ENCODE measurements at regions not wholly inside any gene's neighbourhood (a gene's known extent, or its start where the extent isn't known, plus 50 kb on each side); places are given as distances from the start of the nearest gene placed in this dataset.

DNA sequence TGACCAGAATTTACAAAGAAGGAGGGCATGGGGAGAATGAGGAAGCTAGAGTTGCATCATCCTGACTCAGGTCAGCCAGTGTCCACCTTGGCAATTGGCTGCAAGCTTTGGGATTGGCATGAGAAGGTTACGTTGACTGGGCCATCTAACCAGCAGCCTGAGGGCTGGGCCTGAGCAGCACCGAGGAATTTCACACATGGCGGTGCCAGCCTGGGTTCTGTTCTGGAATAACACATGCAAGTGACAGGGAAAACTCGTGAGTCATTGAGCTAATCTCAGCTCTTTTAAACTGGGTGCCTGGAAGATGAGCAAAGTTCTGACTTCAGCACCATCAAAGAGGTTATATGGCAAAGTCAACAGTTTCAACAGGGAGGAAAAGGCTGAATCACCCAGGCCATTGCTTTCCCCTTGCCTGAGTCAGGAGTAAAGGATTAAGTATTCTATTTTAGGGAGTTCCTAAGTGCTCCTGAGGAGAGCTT lies 543.2 kb upstream of the TBX3 start:
- POLR2A ChIA-PET: no interaction called here
- Histone ChIP-seq H3K9me3 (no peaks in the 10 kb centered on the region), H3K27ac (ENCODE audit: low read length) (no peak overlapping the region), H3K27me3 (replicated peaks in 1 of 2; ENCODE audit: control insufficient read depth in 2 of 2, extremely low read depth in 1 of 2, insufficient read depth in 2 of 2, low read length in 1 of 2) (no peaks in the 10 kb centered on the region), H3K36me3 (ENCODE audit: control insufficient read depth in 2 of 2, extremely low read depth in 1 of 2, insufficient read depth in 1 of 2, low read length in 1 of 2) (no peaks in the 10 kb centered on the region), H3K4me3 (ENCODE audit: control insufficient read depth in 1 of 2, extremely low read depth in 1 of 2, low read length in 1 of 2) (no peak overlapping the region), H3K4me1 (ENCODE audit: control insufficient read depth in 1 of 2, extremely low read depth in 1 of 2, insufficient read depth in 2 of 2, low read length in 2 of 2) (no peaks in the 10 kb centered on the region)
- H3K27me3 Mint-ChIP-seq: no peaks in the 10 kb centered on the region
- ATAC-seq (replicated peaks in 1 of 4) (no peak), DNase-seq (no peak)
- no peaks in the 10 kb centered on the region for H3K36me3 Mint-ChIP-seq
- no peak overlapping the region for H3K27ac Mint-ChIP-seq
- H3K4me3 Mint-ChIP-seq: no peak overlapping the region
- WGBS (ENCODE audit: insufficient coverage): 74% methylated on average over 4 of the region's 4 CpGs
- peaks cover 0 to 4% (median 0%) of the 10 kb centered on the region in 3 donors for H3K9me3 Mint-ChIP-seq
- CTCF ChIA-PET: no interaction called here
- H3K4me1 Mint-ChIP-seq: no peaks in the 10 kb centered on the region

DNA sequence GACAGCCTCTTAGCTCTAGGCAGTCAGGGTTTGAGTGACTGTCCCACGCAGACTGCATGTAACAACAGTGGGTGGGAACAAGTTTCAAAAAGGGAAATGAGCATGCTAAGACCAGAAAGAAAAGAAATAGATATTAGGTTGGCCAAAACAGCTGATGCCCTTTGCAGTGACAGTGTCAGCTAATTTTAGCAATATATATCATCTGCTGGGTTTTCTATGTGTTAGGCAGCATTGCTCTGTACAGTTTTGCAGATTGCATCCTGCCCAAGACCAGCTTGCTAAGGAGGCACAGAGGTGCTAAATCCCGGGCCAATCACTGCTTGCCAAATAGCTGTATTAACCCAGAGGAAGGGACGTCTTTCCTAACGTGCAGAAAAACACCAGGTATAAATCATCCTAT lies 541.9 kb upstream of the TBX3 start:
- H3K4me3 Mint-ChIP-seq: no peak overlapping the region
- Histone ChIP-seq H3K9me3 (no peaks in the 10 kb centered on the region), H3K4me3 (ENCODE audit: control insufficient read depth in 1 of 2, extremely low read depth in 1 of 2, low read length in 1 of 2) (no peak overlapping the region), H3K27me3 (replicated peaks in 1 of 2; ENCODE audit: control insufficient read depth in 2 of 2, extremely low read depth in 1 of 2, insufficient read depth in 2 of 2, low read length in 1 of 2) (no peaks in the 10 kb centered on the region), H3K36me3 (ENCODE audit: control insufficient read depth in 2 of 2, extremely low read depth in 1 of 2, insufficient read depth in 1 of 2, low read length in 1 of 2) (no peaks in the 10 kb centered on the region), H3K27ac (ENCODE audit: low read length) (no peak overlapping the region), H3K4me1 (ENCODE audit: control insufficient read depth in 1 of 2, extremely low read depth in 1 of 2, insufficient read depth in 2 of 2, low read length in 2 of 2) (no peaks in the 10 kb centered on the region)
- ATAC-seq (replicated peaks in 1 of 4) (no peak), DNase-seq (no peak)
- 70% methylated on average over 2 of the region's 4 CpGs for WGBS (ENCODE audit: insufficient coverage)
- CTCF ChIA-PET: no interaction called here
- no peaks in the 10 kb centered on the region for H3K4me1 Mint-ChIP-seq
- H3K27me3 Mint-ChIP-seq: no peaks in the 10 kb centered on the region
- no peaks in the 10 kb centered on the region for H3K36me3 Mint-ChIP-seq
- no peak overlapping the region for H3K27ac Mint-ChIP-seq
- H3K9me3 Mint-ChIP-seq: peaks cover 0 to 4% (median 0%) of the 10 kb centered on the region in 3 donors
- POLR2A ChIA-PET: no interaction called here

DNA sequence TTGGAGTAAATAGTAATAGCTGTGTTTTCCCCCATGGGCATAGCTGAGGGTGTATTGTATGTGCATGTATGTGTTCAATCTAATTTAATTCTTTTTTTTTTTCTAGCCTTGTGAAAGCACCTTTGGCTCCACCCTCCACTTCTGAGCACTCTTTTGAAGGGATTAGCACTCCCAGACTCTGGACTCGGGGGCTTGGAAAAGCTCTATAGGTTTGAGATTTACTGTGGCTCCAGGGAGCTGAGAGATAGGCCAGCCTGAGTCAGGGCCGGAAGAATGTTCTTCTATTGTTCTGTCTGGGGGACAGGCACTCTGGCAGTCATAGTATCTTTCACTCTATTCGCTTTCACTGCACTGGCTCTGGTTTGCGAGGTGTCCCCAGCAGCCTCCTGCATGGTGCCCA lies 540.0 kb upstream of the TBX3 start:
- no peak overlapping the region for H3K27ac Mint-ChIP-seq
- H3K27ac ChIP-seq (ENCODE audit: low read length): no peak overlapping the region
- H3K9me3 ChIP-seq: no peaks in the 10 kb centered on the region
- no peak overlapping the region for H3K4me3 Mint-ChIP-seq
- H3K27me3 Mint-ChIP-seq: no peaks in the 10 kb centered on the region
- DNase-seq: no peak
- H3K4me3 ChIP-seq (ENCODE audit: control insufficient read depth in 1 of 2, extremely low read depth in 1 of 2, low read length in 1 of 2): no peak overlapping the region
- no peaks in the 10 kb centered on the region for H3K36me3 Mint-ChIP-seq
- WGBS (ENCODE audit: insufficient coverage): 80% methylated on average over 1 of the region's 4 CpGs
- H3K4me1 Mint-ChIP-seq: no peaks in the 10 kb centered on the region
- ChIA-PET CTCF (interaction anchor here in 1 of 2 donors (0.9 kb wide), 1 partner anchor 88 kb away, joined by 3 read pairs; no protein-coding TSS in a partner anchor), POLR2A (no interaction called here)
- no peaks in the 10 kb centered on the region for H3K4me1 ChIP-seq (ENCODE audit: control insufficient read depth in 1 of 2, extremely low read depth in 1 of 2, insufficient read depth in 2 of 2, low read length in 2 of 2)
- ATAC-seq (replicated peaks in 1 of 4): no peak
- no peaks in the 10 kb centered on the region for H3K36me3 ChIP-seq (ENCODE audit: control insufficient read depth in 2 of 2, extremely low read depth in 1 of 2, insufficient read depth in 1 of 2, low read length in 1 of 2)
- H3K9me3 Mint-ChIP-seq: peaks cover 0 to 2% (median 0%) of the 10 kb centered on the region in 3 donors
- no peaks in the 10 kb centered on the region for H3K27me3 ChIP-seq (replicated peaks in 1 of 2; ENCODE audit: control insufficient read depth in 2 of 2, extremely low read depth in 1 of 2, insufficient read depth in 2 of 2, low read length in 1 of 2)

DNA sequence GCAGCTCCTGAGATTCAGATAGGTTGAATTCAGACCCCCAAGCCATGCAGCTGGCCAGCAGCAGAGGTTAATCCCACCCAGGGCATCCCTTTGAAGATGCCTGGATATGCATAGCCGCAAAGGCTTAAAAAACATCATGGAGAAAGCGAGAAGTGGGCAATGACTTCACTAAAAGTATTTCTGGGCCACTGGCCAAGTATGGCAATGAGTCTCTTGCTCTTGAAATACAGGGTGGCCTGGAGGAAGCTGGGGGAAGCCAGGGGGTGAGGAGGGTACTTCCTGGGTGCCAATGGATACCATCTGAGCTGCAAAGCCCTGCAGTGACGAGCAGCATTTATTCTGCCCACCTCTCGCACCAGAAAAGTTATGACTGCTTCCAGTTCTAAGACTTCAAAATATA lies 539.3 kb upstream of the TBX3 start:
- Histone ChIP-seq H3K36me3 (ENCODE audit: control insufficient read depth in 2 of 2, extremely low read depth in 1 of 2, insufficient read depth in 1 of 2, low read length in 1 of 2) (no peaks in the 10 kb centered on the region), H3K27ac (ENCODE audit: low read length) (no peak overlapping the region), H3K9me3 (no peaks in the 10 kb centered on the region), H3K27me3 (replicated peaks in 1 of 2; ENCODE audit: control insufficient read depth in 2 of 2, extremely low read depth in 1 of 2, insufficient read depth in 2 of 2, low read length in 1 of 2) (no peaks in the 10 kb centered on the region), H3K4me3 (ENCODE audit: control insufficient read depth in 1 of 2, extremely low read depth in 1 of 2, low read length in 1 of 2) (no peak overlapping the region), H3K4me1 (ENCODE audit: control insufficient read depth in 1 of 2, extremely low read depth in 1 of 2, insufficient read depth in 2 of 2, low read length in 2 of 2) (no peaks in the 10 kb centered on the region)
- no peaks in the 10 kb centered on the region for H3K27me3 Mint-ChIP-seq
- no peaks in the 10 kb centered on the region for H3K4me1 Mint-ChIP-seq
- no peak overlapping the region for H3K4me3 Mint-ChIP-seq
- 52% methylated on average over 2 of the region's 4 CpGs for WGBS (ENCODE audit: insufficient coverage)
- no peak for ATAC-seq (replicated peaks in 1 of 4)
- no peak overlapping the region for H3K27ac Mint-ChIP-seq
- no peaks in the 10 kb centered on the region for H3K36me3 Mint-ChIP-seq
- CTCF ChIA-PET: interaction anchor here in 1 of 2 donors (0.9 kb wide), 1 partner anchor 88 kb away, joined by 3 read pairs; no protein-coding TSS in a partner anchor
- H3K9me3 Mint-ChIP-seq: peaks cover 0 to 3% (median 3%) of the 10 kb centered on the region in 3 donors
- DNase-seq: no peak
- POLR2A ChIA-PET: no interaction called here

DNA sequence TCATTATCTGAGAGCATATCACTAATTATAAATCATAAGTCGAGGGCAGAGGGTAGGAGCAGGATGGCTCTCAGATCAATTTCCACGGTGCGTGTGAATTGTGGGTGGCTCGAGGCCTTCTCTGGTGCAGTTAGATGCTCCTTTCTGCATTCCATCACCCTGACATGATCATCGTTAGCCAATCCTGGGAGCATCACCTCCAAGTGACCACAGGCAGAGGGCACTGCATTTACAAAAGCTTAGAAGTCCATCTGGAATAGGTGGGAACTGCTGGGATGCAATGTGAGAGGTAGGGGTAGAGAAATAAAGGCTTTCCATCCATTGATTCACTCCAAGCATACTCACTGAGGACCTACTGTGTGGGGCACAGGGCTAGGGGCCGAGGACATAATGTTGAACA lies 538.2 kb upstream of the TBX3 start:
- ATAC-seq (replicated peaks in 1 of 4): no peak
- ChIA-PET CTCF (no interaction called here), POLR2A (no interaction called here)
- no peaks in the 10 kb centered on the region for H3K4me1 Mint-ChIP-seq
- Histone ChIP-seq H3K27ac (ENCODE audit: low read length) (no peak overlapping the region), H3K9me3 (no peaks in the 10 kb centered on the region), H3K36me3 (ENCODE audit: control insufficient read depth in 2 of 2, extremely low read depth in 1 of 2, insufficient read depth in 1 of 2, low read length in 1 of 2) (no peaks in the 10 kb centered on the region), H3K4me3 (ENCODE audit: control insufficient read depth in 1 of 2, extremely low read depth in 1 of 2, low read length in 1 of 2) (no peak overlapping the region), H3K27me3 (replicated peaks in 1 of 2; ENCODE audit: control insufficient read depth in 2 of 2, extremely low read depth in 1 of 2, insufficient read depth in 2 of 2, low read length in 1 of 2) (no peaks in the 10 kb centered on the region), H3K4me1 (ENCODE audit: control insufficient read depth in 1 of 2, extremely low read depth in 1 of 2, insufficient read depth in 2 of 2, low read length in 2 of 2) (no peaks in the 10 kb centered on the region)
- H3K27ac Mint-ChIP-seq: no peak overlapping the region
- peaks cover 0 to 6% (median 5%) of the 10 kb centered on the region in 3 donors for H3K9me3 Mint-ChIP-seq
- H3K27me3 Mint-ChIP-seq: no peaks in the 10 kb centered on the region
- H3K4me3 Mint-ChIP-seq: no peak overlapping the region
- WGBS (ENCODE audit: insufficient coverage): 33% methylated on average over 1 of the region's 6 CpGs
- no peaks in the 10 kb centered on the region for H3K36me3 Mint-ChIP-seq
- no peak for DNase-seq

DNA sequence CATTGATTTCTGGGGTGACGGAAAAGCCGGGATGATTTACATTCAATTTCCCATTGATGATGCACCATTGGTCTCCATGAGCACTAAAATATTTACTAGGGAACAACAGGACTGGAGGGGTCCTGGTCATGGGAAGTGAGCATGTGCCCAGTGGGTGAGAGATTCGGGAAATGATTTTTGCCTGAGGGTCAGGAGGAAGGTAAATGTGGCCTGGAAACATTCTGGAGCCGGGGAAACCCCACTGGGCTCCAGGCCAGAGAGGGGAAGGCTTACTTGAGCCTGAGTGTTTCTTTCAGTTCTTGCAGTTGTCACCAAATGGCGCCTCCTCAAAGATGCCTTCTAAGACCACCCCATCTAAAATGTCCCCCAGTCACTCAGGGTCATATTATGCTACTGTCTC lies 532.3 kb upstream of the TBX3 start:
- ChIA-PET POLR2A (no interaction called here), CTCF (no interaction called here)
- ATAC-seq (replicated peaks in 1 of 4) (no peak), DNase-seq (no peak)
- Histone ChIP-seq H3K4me3 (ENCODE audit: control insufficient read depth in 1 of 2, extremely low read depth in 1 of 2, low read length in 1 of 2) (no peak overlapping the region), H3K4me1 (ENCODE audit: control insufficient read depth in 1 of 2, extremely low read depth in 1 of 2, insufficient read depth in 2 of 2, low read length in 2 of 2) (no peaks in the 10 kb centered on the region), H3K27me3 (replicated peaks in 1 of 2; ENCODE audit: control insufficient read depth in 2 of 2, extremely low read depth in 1 of 2, insufficient read depth in 2 of 2, low read length in 1 of 2) (no peaks in the 10 kb centered on the region), H3K27ac (ENCODE audit: low read length) (no peak overlapping the region), H3K36me3 (ENCODE audit: control insufficient read depth in 2 of 2, extremely low read depth in 1 of 2, insufficient read depth in 1 of 2, low read length in 1 of 2) (no peaks in the 10 kb centered on the region), H3K9me3 (no peaks in the 10 kb centered on the region)
- Mint-ChIP-seq H3K9me3 (peaks cover 5 to 12% (median 10%) of the 10 kb centered on the region in 3 donors), H3K4me1 (no peaks in the 10 kb centered on the region), H3K27ac (no peak overlapping the region), H3K27me3 (peaks cover 0 to 3% of the 10 kb centered on the region in 2 donors), H3K4me3 (no peak overlapping the region), H3K36me3 (no peaks in the 10 kb centered on the region)
- 80% methylated on average over 3 of the region's 5 CpGs for WGBS (ENCODE audit: insufficient coverage)

DNA sequence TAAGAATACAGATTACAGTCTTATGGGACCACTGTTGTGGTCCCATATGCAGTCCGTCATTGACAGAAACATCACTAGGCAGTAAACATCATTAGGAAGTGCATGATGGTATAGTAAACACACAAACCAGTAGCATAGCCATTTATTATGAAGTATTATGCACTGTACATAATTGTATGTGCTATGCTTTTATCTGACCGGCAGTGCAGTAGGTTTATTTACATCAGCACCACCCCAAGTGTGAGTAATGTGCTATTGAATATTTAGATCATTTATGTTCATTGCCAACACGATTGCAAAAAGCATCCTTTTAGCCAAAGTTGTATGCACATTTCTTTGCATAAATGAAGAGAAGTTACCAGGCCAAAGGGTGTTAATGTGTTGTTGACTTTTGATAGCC lies 531.6 kb upstream of the TBX3 start:
- DNase-seq (no peak), ATAC-seq (replicated peaks in 1 of 4) (no peak)
- H3K27ac Mint-ChIP-seq: no peak overlapping the region
- peaks cover 0 to 3% of the 10 kb centered on the region in 2 donors for H3K27me3 Mint-ChIP-seq
- no peak overlapping the region for H3K4me3 Mint-ChIP-seq
- Histone ChIP-seq H3K4me1 (ENCODE audit: control insufficient read depth in 1 of 2, extremely low read depth in 1 of 2, insufficient read depth in 2 of 2, low read length in 2 of 2) (no peaks in the 10 kb centered on the region), H3K9me3 (no peaks in the 10 kb centered on the region), H3K4me3 (ENCODE audit: control insufficient read depth in 1 of 2, extremely low read depth in 1 of 2, low read length in 1 of 2) (no peak overlapping the region), H3K36me3 (ENCODE audit: control insufficient read depth in 2 of 2, extremely low read depth in 1 of 2, insufficient read depth in 1 of 2, low read length in 1 of 2) (no peaks in the 10 kb centered on the region), H3K27ac (ENCODE audit: low read length) (no peak overlapping the region), H3K27me3 (replicated peaks in 1 of 2; ENCODE audit: control insufficient read depth in 2 of 2, extremely low read depth in 1 of 2, insufficient read depth in 2 of 2, low read length in 1 of 2) (no peaks in the 10 kb centered on the region)
- no peaks in the 10 kb centered on the region for H3K36me3 Mint-ChIP-seq
- H3K4me1 Mint-ChIP-seq: no peaks in the 10 kb centered on the region
- H3K9me3 Mint-ChIP-seq: peaks cover 7 to 12% (median 10%) of the 10 kb centered on the region in 3 donors
- POLR2A ChIA-PET: no interaction called here
- CTCF ChIA-PET: no interaction called here
- no CpG with 5 or more reads among the region's 3 CpGs for WGBS (ENCODE audit: insufficient coverage)
